K562 (cell line): ENCODE measurements at regions not wholly inside any gene's neighbourhood (a gene's known extent, or its start where the extent isn't known, plus 50 kb on each side); places are given as distances from the start of the nearest gene placed in this dataset.
A peak's percentile ranks its signal among the peaks of the same experiment; 100 is the strongest.

Experiments used
- BMI1 ChIP-seq: fragments of 150-350 bp; IDR thresholded peaks from 2 replicates; pipeline ENCODE4 v1.6.1; 2014; ENCODE audit warnings: low read length
- CBFA2T3 ChIP-seq: fragments of 450-650 bp; IDR thresholded peaks from 2 replicates; pipeline ENCODE4 v1.6.1; 2017
- ETV1 ChIP-seq: fragments of 450-650 bp; conservative IDR thresholded peaks from 2 replicates; pipeline ENCODE4 v1.6.1; 2016; ENCODE audit warnings: missing genetic modification characterization, control low read depth, low read depth, missing compliant biosample characterization
- FOSL1 ChIP-seq: fragments of 200-800 bp; sonication (Bioruptor generic); conservative IDR thresholded peaks from 2 replicates; pipeline ENCODE4 v1.6.1; 2016; ENCODE audit warnings: missing genetic modification characterization, missing compliant biosample characterization
- JUN ChIP-seq, 2 experiments: sonication (generic) in 1 of 2; formaldehyde crosslinking in 1 of 2; IDR thresholded peaks; 2 replicates each; pipeline versions ENCODE4 v1.6.1 to v1.8.0; 2012 to 2022; ENCODE audit warnings: borderline replicate concordance in 2 of 2, mild to moderate bottlenecking in 2 of 2, improper control_type of control experiment in 1 of 2, low read depth in 1 of 2, low read length in 1 of 2, missing genetic modification reagents in 1 of 2
- MYC ChIP-seq, 2 experiments: fragments of 250-450 bp in 1 of 2; sonication (Bioruptor Pico) in 1 of 2; IDR thresholded peaks; 2 replicates each; pipeline versions ENCODE4 v1.5.1 to v1.6.1; 2012 to 2021; ENCODE audit warnings: low read depth in 2 of 2, borderline replicate concordance in 1 of 2, improper control_type of control experiment in 1 of 2, low read length in 1 of 2, mild to moderate bottlenecking in 1 of 2, moderate library complexity in 1 of 2
- SMAD4 ChIP-seq: fragments of 250-450 bp; sonication (Bioruptor Pico); conservative IDR thresholded peaks from 2 replicates; pipeline ENCODE4 v1.8.0; 2021; ENCODE audit warnings: inconsistent platforms, mild to moderate bottlenecking, moderate library complexity
- TCF3 ChIP-seq: sonication (generic); formaldehyde crosslinking; IDR thresholded peaks from 2 replicates; pipeline ENCODE4 v1.4.0; 2020; ENCODE audit warnings: mild to moderate bottlenecking, missing genetic modification reagents
- U2AF1 ChIP-seq: fragments of 200-400 bp; formaldehyde crosslinking; optimal IDR thresholded peaks from 2 replicates; pipeline ENCODE3; 2017; ENCODE audit warnings: mild to moderate bottlenecking, low read depth, low read length, moderate library complexity
- TF ChIP-seq, protein P1 (sequence below), 2 experiments: fragments of 450-650 bp in 1 of 2; sonication (generic) in 1 of 2; formaldehyde crosslinking in 1 of 2; IDR thresholded peaks in 1 of 2; conservative IDR thresholded peaks in 1 of 2; 2 replicates each; pipeline versions ENCODE4 v1.6.1 to v1.8.1; 2016 to 2023; ENCODE audit warnings: mild to moderate bottlenecking in 2 of 2, moderate library complexity in 2 of 2, inconsistent platforms in 1 of 2, missing genetic modification reagents in 1 of 2
- TF ChIP-seq, protein P2 (sequence below), 3 experiments: IDR thresholded peaks in 2 of 3; conservative IDR thresholded peaks in 1 of 3; 2 replicates each; pipeline ENCODE4 v1.5.1; 2011 to 2012; ENCODE audit warnings: low read length in 3 of 3, mild to moderate bottlenecking in 3 of 3, control low read depth in 2 of 3, improper control_type of control experiment in 1 of 3, inconsistent platforms in 1 of 3, low read depth in 1 of 3, mixed read lengths in 1 of 3, moderate library complexity in 1 of 3; ENCODE audit not compliant: insufficient read depth in 2 of 3
- TF ChIP-seq, protein P3 (sequence below): sonication (generic); formaldehyde crosslinking; IDR thresholded peaks from 2 replicates; pipeline ENCODE4 v1.9.0; 2022; ENCODE audit warnings: mild to moderate bottlenecking, missing genetic modification reagents
- TF ChIP-seq, protein P4 (sequence below): fragments of 450-650 bp; IDR thresholded peaks from 2 replicates; pipeline ENCODE4 v1.6.1; 2016

DNA sequence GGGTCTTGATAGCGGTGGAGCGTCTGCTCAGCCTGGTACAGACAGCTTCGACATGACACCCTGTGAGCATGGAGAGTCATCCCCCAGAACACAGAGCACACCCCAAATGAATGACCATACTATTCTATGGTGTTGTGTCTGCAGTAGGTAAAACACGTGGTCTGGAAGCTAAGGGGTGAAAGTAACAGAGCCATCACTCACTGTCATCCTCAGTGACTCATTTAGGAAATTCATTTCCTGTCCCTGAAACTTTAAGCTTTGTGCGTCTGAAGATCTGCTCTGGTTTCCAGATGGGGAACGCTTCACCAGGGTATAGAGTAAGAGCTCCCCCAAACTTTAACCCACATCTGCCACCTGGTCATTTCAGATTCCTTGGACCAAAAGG is 94.8 kb upstream of the DISP3 start (continued):
- TF ChIP-seq, protein P1, sequence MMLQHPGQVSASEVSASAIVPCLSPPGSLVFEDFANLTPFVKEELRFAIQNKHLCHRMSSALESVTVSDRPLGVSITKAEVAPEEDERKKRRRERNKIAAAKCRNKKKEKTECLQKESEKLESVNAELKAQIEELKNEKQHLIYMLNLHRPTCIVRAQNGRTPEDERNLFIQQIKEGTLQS (IDR thresholded peaks at IDR 0.05), result peak; percentile 78
- TF ChIP-seq, protein P1 (CRISPR knock-in tag; conservative IDR thresholded peaks at IDR 0.05), result no peak
- TF ChIP-seq JUN (IDR thresholded peaks at IDR 0.05; ENCODE audit: borderline replicate concordance, low read depth, low read length), result peak; percentile 64; the same call in 1 of the 2 replicates
- no peak for TF ChIP-seq JUN (CRISPR knock-in tag; IDR thresholded peaks at IDR 0.05; ENCODE audit: borderline replicate concordance)
- TF ChIP-seq, protein P2, sequence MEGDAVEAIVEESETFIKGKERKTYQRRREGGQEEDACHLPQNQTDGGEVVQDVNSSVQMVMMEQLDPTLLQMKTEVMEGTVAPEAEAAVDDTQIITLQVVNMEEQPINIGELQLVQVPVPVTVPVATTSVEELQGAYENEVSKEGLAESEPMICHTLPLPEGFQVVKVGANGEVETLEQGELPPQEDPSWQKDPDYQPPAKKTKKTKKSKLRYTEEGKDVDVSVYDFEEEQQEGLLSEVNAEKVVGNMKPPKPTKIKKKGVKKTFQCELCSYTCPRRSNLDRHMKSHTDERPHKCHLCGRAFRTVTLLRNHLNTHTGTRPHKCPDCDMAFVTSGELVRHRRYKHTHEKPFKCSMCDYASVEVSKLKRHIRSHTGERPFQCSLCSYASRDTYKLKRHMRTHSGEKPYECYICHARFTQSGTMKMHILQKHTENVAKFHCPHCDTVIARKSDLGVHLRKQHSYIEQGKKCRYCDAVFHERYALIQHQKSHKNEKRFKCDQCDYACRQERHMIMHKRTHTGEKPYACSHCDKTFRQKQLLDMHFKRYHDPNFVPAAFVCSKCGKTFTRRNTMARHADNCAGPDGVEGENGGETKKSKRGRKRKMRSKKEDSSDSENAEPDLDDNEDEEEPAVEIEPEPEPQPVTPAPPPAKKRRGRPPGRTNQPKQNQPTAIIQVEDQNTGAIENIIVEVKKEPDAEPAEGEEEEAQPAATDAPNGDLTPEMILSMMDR (IDR thresholded peaks at IDR 0.05 in 2 of 3, conservative IDR thresholded peaks at IDR 0.05 in 1 of 3; ENCODE audit: insufficient read depth in 2 of 3, low read depth in 1 of 3, low read length in 3 of 3), result no peak
- TF ChIP-seq, protein P3, sequence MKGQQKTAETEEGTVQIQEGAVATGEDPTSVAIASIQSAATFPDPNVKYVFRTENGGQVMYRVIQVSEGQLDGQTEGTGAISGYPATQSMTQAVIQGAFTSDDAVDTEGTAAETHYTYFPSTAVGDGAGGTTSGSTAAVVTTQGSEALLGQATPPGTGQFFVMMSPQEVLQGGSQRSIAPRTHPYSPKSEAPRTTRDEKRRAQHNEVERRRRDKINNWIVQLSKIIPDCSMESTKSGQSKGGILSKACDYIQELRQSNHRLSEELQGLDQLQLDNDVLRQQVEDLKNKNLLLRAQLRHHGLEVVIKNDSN (CRISPR knock-in tag), result no peak
- TF ChIP-seq, protein P4, sequence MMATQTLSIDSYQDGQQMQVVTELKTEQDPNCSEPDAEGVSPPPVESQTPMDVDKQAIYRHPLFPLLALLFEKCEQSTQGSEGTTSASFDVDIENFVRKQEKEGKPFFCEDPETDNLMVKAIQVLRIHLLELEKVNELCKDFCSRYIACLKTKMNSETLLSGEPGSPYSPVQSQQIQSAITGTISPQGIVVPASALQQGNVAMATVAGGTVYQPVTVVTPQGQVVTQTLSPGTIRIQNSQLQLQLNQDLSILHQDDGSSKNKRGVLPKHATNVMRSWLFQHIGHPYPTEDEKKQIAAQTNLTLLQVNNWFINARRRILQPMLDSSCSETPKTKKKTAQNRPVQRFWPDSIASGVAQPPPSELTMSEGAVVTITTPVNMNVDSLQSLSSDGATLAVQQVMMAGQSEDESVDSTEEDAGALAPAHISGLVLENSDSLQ, result peak; percentile 96
- 0 out of 2 replicates have a peak, but pooled peaks have one; percentile 13 for TF ChIP-seq TCF3 (CRISPR knock-in tag)
- peak; percentile 23; the same call in 1 of the 2 replicates for TF ChIP-seq MYC (IDR thresholded peaks at IDR 0.05; ENCODE audit: low read depth, low read length)
- TF ChIP-seq MYC (CRISPR knock-in tag; IDR thresholded peaks at IDR 0.05; ENCODE audit: borderline replicate concordance, low read depth), result no peak
- TF ChIP-seq CBFA2T3, result 0 out of 2 replicates have a peak, but pooled peaks have one; percentile 6
- peak; percentile 88 for TF ChIP-seq FOSL1 (tag)
- peak; percentile 56; the same call in 1 of the 2 replicates for TF ChIP-seq SMAD4 (CRISPR knock-in tag)
- no peak for TF ChIP-seq BMI1
- no peak for TF ChIP-seq U2AF1
- peak; percentile 53 for TF ChIP-seq ETV1 (tag)
